HepG2 (cell line): ENCODE measurements at regions not wholly inside any gene's neighbourhood (a gene's known extent, or its start where the extent isn't known, plus 50 kb on each side); places are given as distances from the start of the nearest gene placed in this dataset.

Experiments
- HMGXB3 ChIP-seq: sonication (generic); formaldehyde crosslinking; IDR thresholded peaks from 2 replicates; pipeline ENCODE4 v1.4.0; 2020; ENCODE audit warnings: missing genetic modification reagents, borderline replicate concordance
- KDM5B ChIP-seq: sonication (generic); formaldehyde crosslinking; IDR thresholded peaks from 2 replicates; pipeline ENCODE4 v1.4.0; 2020; ENCODE audit warnings: missing genetic modification reagents, mild to moderate bottlenecking, borderline replicate concordance
- MIER3 ChIP-seq: IDR thresholded peaks from 2 replicates; pipeline ENCODE4 v1.6.1; 2016; ENCODE audit warnings: missing compliant biosample characterization, borderline replicate concordance
- MLX ChIP-seq: IDR thresholded peaks from 2 replicates; pipeline ENCODE4 v1.6.1; 2016
- MYC ChIP-seq: sonication (generic); formaldehyde crosslinking; IDR thresholded peaks from 2 replicates; pipeline ENCODE4 v1.9.0; 2021; ENCODE audit warnings: missing genetic modification reagents, borderline replicate concordance
- NKX3-1 ChIP-seq: sonication (generic); formaldehyde crosslinking; IDR thresholded peaks from 2 replicates; pipeline ENCODE4 v1.5.0; 2020; ENCODE audit warnings: missing genetic modification reagents
- NR2F1 ChIP-seq, 2 experiments: fragments of 450-650 bp in 1 of 2; formaldehyde crosslinking in 1 of 2; IDR thresholded peaks; 2 replicates each; pipeline versions ENCODE4 v1.5.0 to v1.6.1; 2016 to 2020; ENCODE audit warnings: mild to moderate bottlenecking in 1 of 2, missing compliant biosample characterization in 1 of 2, missing genetic modification reagents in 1 of 2, moderate library complexity in 1 of 2
- NR2F6 ChIP-seq, 2 experiments: IDR thresholded peaks; 2 replicates each; pipeline ENCODE4 v1.6.1; 2016; ENCODE audit warnings: antibody characterized with exemption in 1 of 2, mild to moderate bottlenecking in 1 of 2
- ZFYVE20 ChIP-seq: sonication (generic); formaldehyde crosslinking; IDR thresholded peaks from 2 replicates; pipeline ENCODE4 v1.8.0; 2023; ENCODE audit warnings: low read depth, mild to moderate bottlenecking, moderate library complexity, missing genetic modification reagents, borderline replicate concordance
- ZNF20 ChIP-seq: sonication (generic); formaldehyde crosslinking; IDR thresholded peaks from 2 replicates; pipeline ENCODE4 v1.4.0; 2020; ENCODE audit warnings: mild to moderate bottlenecking, moderate library complexity, missing genetic modification reagents
- ZNF263 ChIP-seq: sonication (generic); formaldehyde crosslinking; IDR thresholded peaks from 2 replicates; pipeline ENCODE4 v1.4.0; 2020; ENCODE audit warnings: missing genetic modification reagents
- ZNF678 ChIP-seq: sonication (generic); formaldehyde crosslinking; IDR thresholded peaks from 2 replicates; pipeline ENCODE4 v1.4.0; 2020; ENCODE audit warnings: mild to moderate bottlenecking, missing genetic modification reagents
- TF ChIP-seq, protein P1 (sequence below): IDR thresholded peaks from 2 replicates; pipeline ENCODE4 v1.4.0; 2020; ENCODE audit warnings: mild to moderate bottlenecking, missing genetic modification reagents
- TF ChIP-seq, protein P2 (sequence below): sonication (generic); formaldehyde crosslinking; IDR thresholded peaks from 2 replicates; pipeline ENCODE4 v1.4.0; 2020; ENCODE audit warnings: missing genetic modification reagents
- TF ChIP-seq, protein P3 (sequence below): sonication (generic); formaldehyde crosslinking; IDR thresholded peaks from 2 replicates; pipeline ENCODE4 v1.4.0; 2020; ENCODE audit warnings: missing genetic modification reagents

DNA sequence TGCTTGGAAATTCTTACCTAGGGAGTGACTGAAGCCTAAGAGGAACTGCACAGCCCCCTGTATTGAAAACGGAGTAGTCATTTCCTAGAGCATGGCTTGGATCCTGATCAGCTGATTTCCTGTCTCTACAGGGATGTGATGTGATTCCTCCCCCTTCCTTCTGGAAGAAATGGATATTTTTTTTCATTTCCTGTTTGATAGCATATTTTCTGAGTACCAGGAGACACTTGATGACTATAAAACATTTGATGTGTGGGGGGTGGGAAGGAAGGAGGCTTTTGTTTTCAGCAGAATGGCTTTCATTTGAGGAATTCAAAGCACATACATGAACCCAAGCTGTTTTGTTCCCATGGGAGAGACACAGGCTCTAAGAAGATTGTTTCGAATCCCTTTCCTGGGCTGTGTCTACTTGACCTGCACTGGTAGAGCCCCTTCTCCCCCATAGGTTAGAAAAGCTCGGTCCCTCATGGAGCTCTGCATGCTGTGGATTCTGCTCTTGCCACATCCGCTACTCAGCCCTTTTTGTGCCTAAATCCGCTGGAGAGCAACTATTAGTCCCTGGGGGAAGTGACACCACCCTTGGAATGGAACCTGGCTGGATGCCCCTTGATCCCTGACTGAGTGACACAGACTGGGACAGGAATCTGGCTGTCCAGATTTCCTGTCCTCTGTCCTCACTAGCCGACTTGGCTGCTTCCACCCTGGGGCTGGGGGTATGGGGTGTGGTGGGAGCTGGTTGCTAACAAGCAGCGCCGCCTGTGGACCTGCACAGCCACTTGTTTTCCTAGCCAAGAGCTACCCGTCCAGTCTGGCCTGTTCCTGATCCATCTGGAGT is 71.8 kb upstream of the MACF1 start (continued):
- TF ChIP-seq HMGXB3 (CRISPR knock-in tag) (0 out of 2 replicates have a peak, but pooled peaks have one; percentile 24), ZFYVE20 (no peak), MIER3 (CRISPR knock-in tag) (no peak), MLX (CRISPR knock-in tag) (no peak), ZNF678 (CRISPR knock-in tag) (no peak), NKX3-1 (CRISPR knock-in tag) (no peak), MYC (peak; percentile 28; the same call in 1 of the 2 replicates), KDM5B (0 out of 2 replicates have a peak, but pooled peaks have one; percentile 42), NR2F1 (CRISPR knock-in tag; IDR thresholded peaks at IDR 0.05) (peak in 1 of 2 experiments; percentile 47; a peak in 2 of 4 replicates), ZNF20 (CRISPR knock-in tag) (no peak), NR2F6 (IDR thresholded peaks at IDR 0.05) (no peak; the same call in 1 of the 2 replicates), NR2F6 (CRISPR knock-in tag; IDR thresholded peaks at IDR 0.05) (peak; percentile 38; the same call in 1 of the 2 replicates), ZNF263 (CRISPR knock-in tag) (0 out of 2 replicates have a peak, but pooled peaks have one; percentile 24)
- TF ChIP-seq, protein P1, sequence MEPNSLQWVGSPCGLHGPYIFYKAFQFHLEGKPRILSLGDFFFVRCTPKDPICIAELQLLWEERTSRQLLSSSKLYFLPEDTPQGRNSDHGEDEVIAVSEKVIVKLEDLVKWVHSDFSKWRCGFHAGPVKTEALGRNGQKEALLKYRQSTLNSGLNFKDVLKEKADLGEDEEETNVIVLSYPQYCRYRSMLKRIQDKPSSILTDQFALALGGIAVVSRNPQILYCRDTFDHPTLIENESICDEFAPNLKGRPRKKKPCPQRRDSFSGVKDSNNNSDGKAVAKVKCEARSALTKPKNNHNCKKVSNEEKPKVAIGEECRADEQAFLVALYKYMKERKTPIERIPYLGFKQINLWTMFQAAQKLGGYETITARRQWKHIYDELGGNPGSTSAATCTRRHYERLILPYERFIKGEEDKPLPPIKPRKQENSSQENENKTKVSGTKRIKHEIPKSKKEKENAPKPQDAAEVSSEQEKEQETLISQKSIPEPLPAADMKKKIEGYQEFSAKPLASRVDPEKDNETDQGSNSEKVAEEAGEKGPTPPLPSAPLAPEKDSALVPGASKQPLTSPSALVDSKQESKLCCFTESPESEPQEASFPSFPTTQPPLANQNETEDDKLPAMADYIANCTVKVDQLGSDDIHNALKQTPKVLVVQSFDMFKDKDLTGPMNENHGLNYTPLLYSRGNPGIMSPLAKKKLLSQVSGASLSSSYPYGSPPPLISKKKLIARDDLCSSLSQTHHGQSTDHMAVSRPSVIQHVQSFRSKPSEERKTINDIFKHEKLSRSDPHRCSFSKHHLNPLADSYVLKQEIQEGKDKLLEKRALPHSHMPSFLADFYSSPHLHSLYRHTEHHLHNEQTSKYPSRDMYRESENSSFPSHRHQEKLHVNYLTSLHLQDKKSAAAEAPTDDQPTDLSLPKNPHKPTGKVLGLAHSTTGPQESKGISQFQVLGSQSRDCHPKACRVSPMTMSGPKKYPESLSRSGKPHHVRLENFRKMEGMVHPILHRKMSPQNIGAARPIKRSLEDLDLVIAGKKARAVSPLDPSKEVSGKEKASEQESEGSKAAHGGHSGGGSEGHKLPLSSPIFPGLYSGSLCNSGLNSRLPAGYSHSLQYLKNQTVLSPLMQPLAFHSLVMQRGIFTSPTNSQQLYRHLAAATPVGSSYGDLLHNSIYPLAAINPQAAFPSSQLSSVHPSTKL (CRISPR knock-in tag): peak; percentile 49; the same call in 1 of the 2 replicates
- TF ChIP-seq, protein P2, sequence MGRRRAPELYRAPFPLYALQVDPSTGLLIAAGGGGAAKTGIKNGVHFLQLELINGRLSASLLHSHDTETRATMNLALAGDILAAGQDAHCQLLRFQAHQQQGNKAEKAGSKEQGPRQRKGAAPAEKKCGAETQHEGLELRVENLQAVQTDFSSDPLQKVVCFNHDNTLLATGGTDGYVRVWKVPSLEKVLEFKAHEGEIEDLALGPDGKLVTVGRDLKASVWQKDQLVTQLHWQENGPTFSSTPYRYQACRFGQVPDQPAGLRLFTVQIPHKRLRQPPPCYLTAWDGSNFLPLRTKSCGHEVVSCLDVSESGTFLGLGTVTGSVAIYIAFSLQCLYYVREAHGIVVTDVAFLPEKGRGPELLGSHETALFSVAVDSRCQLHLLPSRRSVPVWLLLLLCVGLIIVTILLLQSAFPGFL (CRISPR knock-in tag): no peak
- TF ChIP-seq, protein P3, sequence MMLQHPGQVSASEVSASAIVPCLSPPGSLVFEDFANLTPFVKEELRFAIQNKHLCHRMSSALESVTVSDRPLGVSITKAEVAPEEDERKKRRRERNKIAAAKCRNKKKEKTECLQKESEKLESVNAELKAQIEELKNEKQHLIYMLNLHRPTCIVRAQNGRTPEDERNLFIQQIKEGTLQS (CRISPR knock-in tag): 0 out of 2 replicates have a peak, but pooled peaks have one; percentile 35
